ENCODE measurements at regions not wholly inside any gene's neighbourhood (a gene's known extent, or its start where the extent isn't known, plus 50 kb on each side); places are given as distances from the start of the nearest gene placed in this dataset.

DNA sequence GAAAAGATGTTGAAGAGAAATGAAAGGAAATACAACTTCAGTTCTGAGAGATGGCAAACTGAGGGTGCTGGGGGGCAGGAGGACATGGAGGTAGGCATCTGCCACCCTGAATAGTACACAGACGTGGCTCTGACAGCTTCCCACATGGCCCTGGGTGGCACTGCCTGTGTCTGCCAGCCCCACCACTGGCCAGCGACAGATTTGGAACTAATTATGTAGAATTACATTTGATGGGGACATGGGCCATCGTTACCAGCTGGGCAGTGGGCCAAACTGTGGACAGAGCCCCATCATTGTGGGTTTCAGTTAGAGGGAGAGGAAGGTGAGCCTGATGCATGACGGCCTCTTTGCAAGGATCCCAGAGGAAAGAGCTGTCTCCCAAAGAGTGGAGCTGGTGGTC lies 216.0 kb upstream of the HAAO start:
- dilution Hi-C loops (cut with MboI; ENCODE audit: extremely low pct_ligation_motif_present, low sequenced_read_pairs) (no loop called here), intact Hi-C loops (cut with micrococcal nuclease) (no loop called here)
- TF ChIP-seq, protein P1, sequence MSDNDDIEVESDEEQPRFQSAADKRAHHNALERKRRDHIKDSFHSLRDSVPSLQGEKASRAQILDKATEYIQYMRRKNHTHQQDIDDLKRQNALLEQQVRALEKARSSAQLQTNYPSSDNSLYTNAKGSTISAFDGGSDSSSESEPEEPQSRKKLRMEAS (IDR thresholded peaks at IDR 0.05; ENCODE audit: insufficient read depth, insufficient read length), result no peak
- TF ChIP-seq, protein P2, sequence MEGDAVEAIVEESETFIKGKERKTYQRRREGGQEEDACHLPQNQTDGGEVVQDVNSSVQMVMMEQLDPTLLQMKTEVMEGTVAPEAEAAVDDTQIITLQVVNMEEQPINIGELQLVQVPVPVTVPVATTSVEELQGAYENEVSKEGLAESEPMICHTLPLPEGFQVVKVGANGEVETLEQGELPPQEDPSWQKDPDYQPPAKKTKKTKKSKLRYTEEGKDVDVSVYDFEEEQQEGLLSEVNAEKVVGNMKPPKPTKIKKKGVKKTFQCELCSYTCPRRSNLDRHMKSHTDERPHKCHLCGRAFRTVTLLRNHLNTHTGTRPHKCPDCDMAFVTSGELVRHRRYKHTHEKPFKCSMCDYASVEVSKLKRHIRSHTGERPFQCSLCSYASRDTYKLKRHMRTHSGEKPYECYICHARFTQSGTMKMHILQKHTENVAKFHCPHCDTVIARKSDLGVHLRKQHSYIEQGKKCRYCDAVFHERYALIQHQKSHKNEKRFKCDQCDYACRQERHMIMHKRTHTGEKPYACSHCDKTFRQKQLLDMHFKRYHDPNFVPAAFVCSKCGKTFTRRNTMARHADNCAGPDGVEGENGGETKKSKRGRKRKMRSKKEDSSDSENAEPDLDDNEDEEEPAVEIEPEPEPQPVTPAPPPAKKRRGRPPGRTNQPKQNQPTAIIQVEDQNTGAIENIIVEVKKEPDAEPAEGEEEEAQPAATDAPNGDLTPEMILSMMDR (IDR thresholded peaks at IDR 0.05; ENCODE audit: extremely low read depth in 1 of 2, insufficient read depth in 1 of 2, low read depth in 1 of 2, low read length in 2 of 2), result no peak
- no peak for TF ChIP-seq MYC (IDR thresholded peaks at IDR 0.05; ENCODE audit: low read depth, low read length)
- no peak for TF ChIP-seq FOS (IDR thresholded peaks at IDR 0.05; ENCODE audit: borderline replicate concordance, insufficient read depth, low read length)
- no peak for TF ChIP-seq POLR2A (IDR thresholded peaks at IDR 0.05; ENCODE audit: low read depth, low read length)
- no peak for TF ChIP-seq GATA2 (IDR thresholded peaks at IDR 0.05; ENCODE audit: insufficient read depth, insufficient read length, low read depth, low read length)
- TF ChIP-seq EZH2 (IDR thresholded peaks at IDR 0.05; ENCODE audit: borderline replicate concordance, low read depth, low read length, severe bottlenecking), result no peak
- TF ChIP-seq POLR2AphosphoS5 (IDR thresholded peaks at IDR 0.05; ENCODE audit: insufficient read depth, low read depth, low read length), result no peak
- TF ChIP-seq JUN (IDR thresholded peaks at IDR 0.05; ENCODE audit: borderline replicate concordance, insufficient read depth, insufficient read length, low read depth), result no peak
- peaks cover 0 to 4% of the 10 kb centered on the region in 2 experiments for H3K27me3 ChIP-seq (ENCODE audit: control insufficient read depth in 2 of 2, insufficient read depth in 2 of 2, low read length in 2 of 2)
- no TSS peak for BruUV-seq (replicated peaks)
- H2AFZ ChIP-seq (ENCODE audit: low read depth, low read length), result no peak overlapping the region
- H3K9ac ChIP-seq (replicated peaks; ENCODE audit: extremely low read depth, insufficient read depth, low read length), result no peak overlapping the region
- DNase-seq (ENCODE audit: low read depth, low spot score), result no peak
- no peaks in the 10 kb centered on the region for H3K4me1 ChIP-seq (ENCODE audit: control insufficient read depth, extremely low read depth, insufficient read depth, low read length)
- no peak overlapping the region for H3K27ac ChIP-seq (ENCODE audit: insufficient read depth, low read depth, low read length)
- no peaks in the 10 kb centered on the region for H4K20me1 ChIP-seq (replicated peaks; ENCODE audit: control insufficient read depth, extremely low read depth, insufficient read depth, low read length)
- H3K9me1 ChIP-seq (replicated peaks; ENCODE audit: control insufficient read depth, extremely low read depth, insufficient read depth, low read length), result no peaks in the 10 kb centered on the region
- no peak overlapping the region for H3K4me3 ChIP-seq (replicated peaks in 1 of 3; ENCODE audit: insufficient read depth in 1 of 3, low read depth in 1 of 3, low read length in 3 of 3)
- no peak for FAIRE-seq
- no peaks in the 10 kb centered on the region for H3K79me2 ChIP-seq (ENCODE audit: control insufficient read depth, insufficient read depth, low read length)
- CTCF ChIA-PET, result interaction anchor here (1.1 kb wide), 1 partner anchor 16 kb away, joined by 3 read pairs; no protein-coding TSS in a partner anchor
- H3K9me3 ChIP-seq (replicated peaks; ENCODE audit: control insufficient read depth, insufficient read depth, low read length), result no peaks in the 10 kb centered on the region
- POLR2A ChIA-PET, result no interaction called here
- no peak overlapping the region for H3K4me2 ChIP-seq (ENCODE audit: insufficient read depth, low read length)
- no peaks in the 10 kb centered on the region for H3K36me3 ChIP-seq (ENCODE audit: control insufficient read depth in 2 of 2, extremely low read depth in 1 of 2, insufficient read depth in 2 of 2, low read length in 2 of 2)

All from endothelial cell of umbilical vein (primary cell).